ENCODE measurements at regions not wholly inside any gene's neighbourhood (a gene's known extent, or its start where the extent isn't known, plus 50 kb on each side); places are given as distances from the start of the nearest gene placed in this dataset.

- intact Hi-C loops (cut with DNase I): no loop called here
- no peaks in the 10 kb centered on the region for H3K36me3 ChIP-seq
- no peak overlapping the region for H3K27ac ChIP-seq
- no peaks in the 10 kb centered on the region for H3K4me1 ChIP-seq
- H3K27me3 ChIP-seq: no peaks in the 10 kb centered on the region
- H3K4me3 ChIP-seq: no peak overlapping the region
- TF ChIP-seq CTCF (IDR thresholded peaks at IDR 0.05): no peak
- no peak for DNase-seq (ENCODE audit: low spot score in 2 of 2)
- H3K9me3 ChIP-seq: no peaks in the 10 kb centered on the region
Observed at GRCh38 chr5:91235271-91235694, 147.8 kb downstream of the ARRDC3 start.

DNA sequence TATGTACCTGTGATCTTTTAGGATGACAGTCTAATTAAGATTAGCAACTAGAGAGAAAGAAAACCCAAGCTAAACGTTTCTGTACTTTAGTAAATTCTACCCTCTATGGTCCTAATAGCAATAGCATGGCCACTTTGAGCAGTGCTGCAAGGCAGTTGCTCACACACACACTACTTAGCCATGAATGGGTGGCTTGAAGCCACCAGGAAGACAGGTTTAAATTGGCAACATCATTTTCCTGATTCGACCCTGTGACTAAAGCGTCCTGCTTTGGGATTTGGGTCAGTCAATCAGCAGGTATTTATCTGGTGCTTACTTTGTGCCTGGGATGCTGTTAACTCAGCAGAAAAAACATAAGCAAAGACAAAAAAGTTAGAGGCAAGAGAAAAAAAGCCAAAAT is 150.6 kb downstream of the ARRDC3 start:
- no peak overlapping the region for H3K4me3 ChIP-seq
- no peak for TF ChIP-seq CTCF (IDR thresholded peaks at IDR 0.05)
- no peak overlapping the region for H3K27ac ChIP-seq
- no peaks in the 10 kb centered on the region for H3K9me3 ChIP-seq
- H3K27me3 ChIP-seq: no peaks in the 10 kb centered on the region
- intact Hi-C loops (cut with DNase I): no loop called here
- H3K36me3 ChIP-seq: no peaks in the 10 kb centered on the region
- H3K4me1 ChIP-seq: no peaks in the 10 kb centered on the region
- no peak for DNase-seq (ENCODE audit: low spot score in 2 of 2)

GRCh38 chr5:91229031-91229727 is 153.9 kb downstream of the ARRDC3 start:
- Histone ChIP-seq H3K4me3 (no peak overlapping the region), H3K9me3 (no peaks in the 10 kb centered on the region), H3K36me3 (no peaks in the 10 kb centered on the region), H3K4me1 (no peaks in the 10 kb centered on the region), H3K27me3 (no peaks in the 10 kb centered on the region), H3K27ac (no peak overlapping the region)
- intact Hi-C loops (cut with DNase I): no loop called here
- TF ChIP-seq CTCF (IDR thresholded peaks at IDR 0.05): no peak
- DNase-seq (ENCODE audit: low spot score in 2 of 2): no peak

DNA sequence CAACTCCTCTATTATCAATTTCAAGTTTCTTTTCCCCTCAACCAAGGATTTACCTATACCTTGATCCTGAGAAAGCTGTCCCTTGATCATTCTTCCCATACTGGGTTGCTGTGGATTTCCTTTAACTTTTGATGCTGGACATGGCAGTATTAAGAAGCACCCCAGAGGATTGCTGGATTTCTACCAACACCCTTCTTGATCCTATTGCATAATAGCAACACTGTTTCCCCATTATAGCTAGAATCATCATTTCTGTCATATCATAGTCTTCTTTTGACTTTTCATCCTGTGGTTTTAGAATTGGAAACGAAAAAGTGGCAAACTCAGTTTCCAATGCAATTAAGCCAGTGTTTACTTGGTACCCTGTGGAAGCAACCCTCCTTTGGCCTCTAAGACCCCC is 154.9 kb downstream of the ARRDC3 start:
- H3K4me1 ChIP-seq: no peaks in the 10 kb centered on the region
- TF ChIP-seq CTCF (IDR thresholded peaks at IDR 0.05): no peak
- H3K27me3 ChIP-seq: no peaks in the 10 kb centered on the region
- H3K4me3 ChIP-seq: no peak overlapping the region
- H3K9me3 ChIP-seq: no peaks in the 10 kb centered on the region
- no peaks in the 10 kb centered on the region for H3K36me3 ChIP-seq
- intact Hi-C loops (cut with DNase I): no loop called here
- no peak for DNase-seq (ENCODE audit: low spot score in 2 of 2)
- H3K27ac ChIP-seq: no peak overlapping the region

GRCh38 chr5:91225848-91226686 is 157.1 kb downstream of the ARRDC3 start:
- no peak for DNase-seq (ENCODE audit: low spot score in 2 of 2)
- Histone ChIP-seq H3K27ac (no peak overlapping the region), H3K9me3 (no peaks in the 10 kb centered on the region), H3K27me3 (no peaks in the 10 kb centered on the region), H3K4me1 (no peaks in the 10 kb centered on the region), H3K4me3 (no peak overlapping the region), H3K36me3 (no peaks in the 10 kb centered on the region)
- peak in 1 of 3 experiments; percentile 32 for TF ChIP-seq CTCF (IDR thresholded peaks at IDR 0.05)
- intact Hi-C loops (cut with DNase I): no loop called here

Data from ascending aorta (tissue), 2 donors.